KMS-11 (cell line): ENCODE measurements at regions not wholly inside any gene's neighbourhood (a gene's known extent, or its start where the extent isn't known, plus 50 kb on each side); places are given as distances from the start of the nearest gene placed in this dataset.
"Not testable (repeated sequence)": the region's sequence is repeated elsewhere in the genome, so short reads cannot be mapped to it uniquely, and the experiment has no call there.

Experiments used
- H2AFZ ChIP-seq: fragments of 200-600 bp; sonication (generic); 2 replicates; pipeline ENCODE4 v1.6.1; 2016; ENCODE audit warnings: antibody characterized with exemption, mixed run types, low read depth
- H3K27ac ChIP-seq: fragments of 200-600 bp; sonication (generic); 2 replicates; pipeline ENCODE4 v1.6.1; 2016; ENCODE audit warnings: mild to moderate bottlenecking, mixed run types
- H3K27me3 ChIP-seq: fragments of 200-600 bp; sonication (generic); 2 replicates; pipeline ENCODE4 v1.6.1; 2017; ENCODE audit warnings: mild to moderate bottlenecking, low read depth, mixed run types, moderate library complexity; ENCODE audit not compliant: insufficient read depth
- H3K36me3 ChIP-seq: fragments of 200-600 bp; sonication (generic); 2 replicates; pipeline ENCODE4 v1.6.1; 2017; ENCODE audit warnings: mild to moderate bottlenecking, mixed run types; ENCODE audit not compliant: insufficient read depth
- H3K4me1 ChIP-seq: fragments of 200-600 bp; sonication (generic); 2 replicates; pipeline ENCODE4 v1.6.1; 2016; ENCODE audit warnings: mild to moderate bottlenecking, low read depth, mixed run types; ENCODE audit not compliant: poor library complexity, severe bottlenecking
- H3K4me2 ChIP-seq: fragments of 200-600 bp; sonication (generic); 2 replicates; pipeline ENCODE4 v1.7.0; 2016; ENCODE audit warnings: mild to moderate bottlenecking, mixed run types
- H3K4me3 ChIP-seq: fragments of 200-600 bp; sonication (generic); IDR thresholded peaks from 2 replicates; pipeline ENCODE4 v1.6.1; 2017; ENCODE audit warnings: low read depth, low read length, mixed read lengths; ENCODE audit not compliant: insufficient read depth
- H3K79me2 ChIP-seq: fragments of 200-600 bp; sonication (generic); 2 replicates; pipeline ENCODE4 v1.6.1; 2016; ENCODE audit warnings: low read depth, mixed run types; ENCODE audit not compliant: insufficient read depth
- H3K9ac ChIP-seq: fragments of 200-600 bp; sonication (generic); 2 replicates; pipeline ENCODE4 v1.6.1; 2016; ENCODE audit warnings: mild to moderate bottlenecking, mixed run types
- H4K20me1 ChIP-seq: fragments of 200-600 bp; sonication (generic); 2 replicates; pipeline ENCODE4 v1.6.1; 2016; ENCODE audit warnings: mild to moderate bottlenecking, mixed run types; ENCODE audit not compliant: insufficient read depth
- CTCF ChIP-seq: fragments of 200-600 bp; sonication (generic); conservative IDR thresholded peaks from 2 replicates; pipeline ENCODE4 v1.6.1; 2017; ENCODE audit warnings: low read depth, mild to moderate bottlenecking, antibody characterized with exemption, low read length, moderate library complexity, mixed read lengths

- Histone ChIP-seq H2AFZ (no peak overlapping the region), H3K9ac (no peak overlapping the region), H3K27ac (no peak overlapping the region), H3K4me3 (no peak overlapping the region), H3K4me1 (no peaks in the 10 kb centered on the region), H4K20me1 (no peaks in the 10 kb centered on the region), H3K36me3 (no peaks in the 10 kb centered on the region), H3K4me2 (no peak overlapping the region), H3K79me2 (no peaks in the 10 kb centered on the region), H3K27me3 (no peaks in the 10 kb centered on the region)
- TF ChIP-seq CTCF: no peak
These were observed 95.7 kb upstream of the ATXN3L start for GRCh38 chrX:13415509-13415908.

GRCh38 chrX:13414006-13414647 is 94.3 kb upstream of the ATXN3L start:
- Histone ChIP-seq H3K9ac (no peak overlapping the region), H4K20me1 (no peaks in the 10 kb centered on the region), H3K36me3 (no peaks in the 10 kb centered on the region), H3K4me3 (no peak overlapping the region), H3K4me1 (no peaks in the 10 kb centered on the region), H3K27ac (no peak overlapping the region), H3K27me3 (no peaks in the 10 kb centered on the region), H3K79me2 (no peaks in the 10 kb centered on the region), H2AFZ (no peak overlapping the region), H3K4me2 (no peak overlapping the region)
- no peak for TF ChIP-seq CTCF

GRCh38 chrX:13412208-13412600 is 92.4 kb upstream of the ATXN3L start:
- Histone ChIP-seq H3K27me3 (no peaks in the 10 kb centered on the region), H3K79me2 (no peaks in the 10 kb centered on the region), H3K4me1 (no peaks in the 10 kb centered on the region), H3K4me2 (no peak overlapping the region), H3K4me3 (no peak overlapping the region), H4K20me1 (no peaks in the 10 kb centered on the region), H3K27ac (no peak overlapping the region), H3K36me3 (no peaks in the 10 kb centered on the region), H2AFZ (no peak overlapping the region), H3K9ac (no peak overlapping the region)
- TF ChIP-seq CTCF: no peak

GRCh38 chrX:13411496-13412207 is 91.8 kb upstream of the ATXN3L start:
- no peak for TF ChIP-seq CTCF
- Histone ChIP-seq H3K9ac (no peak overlapping the region), H3K27me3 (no peaks in the 10 kb centered on the region), H3K27ac (no peak overlapping the region), H3K79me2 (no peaks in the 10 kb centered on the region), H4K20me1 (no peaks in the 10 kb centered on the region), H3K36me3 (no peaks in the 10 kb centered on the region), H3K4me1 (no peaks in the 10 kb centered on the region), H3K4me2 (no peak overlapping the region), H2AFZ (no peak overlapping the region), H3K4me3 (no peak overlapping the region)

GRCh38 chrX:13408599-13408998 is 88.7 kb upstream of the ATXN3L start:
- not testable (repeated sequence) for H3K4me2 ChIP-seq, H3K27me3 ChIP-seq, H3K4me3 ChIP-seq, H3K36me3 ChIP-seq, H4K20me1 ChIP-seq, H3K79me2 ChIP-seq, H3K4me1 ChIP-seq, H3K27ac ChIP-seq, H3K9ac ChIP-seq, H2AFZ ChIP-seq

- not testable (repeated sequence) for H3K4me3 ChIP-seq, H3K9ac ChIP-seq, H3K27ac ChIP-seq, H3K36me3 ChIP-seq, H4K20me1 ChIP-seq, H2AFZ ChIP-seq, H3K4me2 ChIP-seq, H3K79me2 ChIP-seq, H3K4me1 ChIP-seq, H3K27me3 ChIP-seq
These were observed 84.9 kb upstream of the ATXN3L start for GRCh38 chrX:13404777-13405176.
